MM.1S (cell line): ENCODE measurements at regions not wholly inside any gene's neighbourhood (a gene's known extent, or its start where the extent isn't known, plus 50 kb on each side); places are given as distances from the start of the nearest gene placed in this dataset.

ENCODE experiments used
- EZH2 ChIP-seq: fragments of 300-600 bp; sonication (generic); optimal IDR thresholded peaks from 2 replicates; pipeline ENCODE3; 2017; ENCODE audit warnings: low read depth, mild to moderate bottlenecking, antibody characterized with exemption, low read length, mixed read lengths
- TF ChIP-seq, protein P1 (sequence below): fragments of 300-600 bp; sonication (generic); IDR thresholded peaks from 2 replicates; pipeline ENCODE4 v1.5.1; 2016; ENCODE audit warnings: antibody characterized with exemption, low read length, mixed read lengths

DNA sequence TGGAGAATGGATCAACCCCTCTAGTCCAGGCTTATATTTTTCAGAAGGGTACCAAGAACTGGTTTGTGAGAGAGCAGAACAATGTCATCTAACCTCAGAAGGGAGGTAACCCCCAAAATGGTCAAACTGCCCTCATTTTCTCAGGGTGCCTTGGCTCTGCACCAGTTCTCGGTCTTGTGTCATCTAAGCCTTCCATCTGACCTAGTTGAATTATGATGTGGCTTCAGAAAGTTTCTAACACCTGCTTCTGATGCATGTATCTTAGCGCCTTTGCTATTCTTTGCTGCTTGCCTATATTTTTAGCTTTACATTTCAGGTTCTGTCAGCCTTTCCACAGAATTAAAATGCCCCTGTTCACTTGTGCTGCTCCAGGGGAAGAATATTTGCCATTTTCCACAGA, 91.7 kb upstream of the E2F8 start:
- TF ChIP-seq, protein P1, sequence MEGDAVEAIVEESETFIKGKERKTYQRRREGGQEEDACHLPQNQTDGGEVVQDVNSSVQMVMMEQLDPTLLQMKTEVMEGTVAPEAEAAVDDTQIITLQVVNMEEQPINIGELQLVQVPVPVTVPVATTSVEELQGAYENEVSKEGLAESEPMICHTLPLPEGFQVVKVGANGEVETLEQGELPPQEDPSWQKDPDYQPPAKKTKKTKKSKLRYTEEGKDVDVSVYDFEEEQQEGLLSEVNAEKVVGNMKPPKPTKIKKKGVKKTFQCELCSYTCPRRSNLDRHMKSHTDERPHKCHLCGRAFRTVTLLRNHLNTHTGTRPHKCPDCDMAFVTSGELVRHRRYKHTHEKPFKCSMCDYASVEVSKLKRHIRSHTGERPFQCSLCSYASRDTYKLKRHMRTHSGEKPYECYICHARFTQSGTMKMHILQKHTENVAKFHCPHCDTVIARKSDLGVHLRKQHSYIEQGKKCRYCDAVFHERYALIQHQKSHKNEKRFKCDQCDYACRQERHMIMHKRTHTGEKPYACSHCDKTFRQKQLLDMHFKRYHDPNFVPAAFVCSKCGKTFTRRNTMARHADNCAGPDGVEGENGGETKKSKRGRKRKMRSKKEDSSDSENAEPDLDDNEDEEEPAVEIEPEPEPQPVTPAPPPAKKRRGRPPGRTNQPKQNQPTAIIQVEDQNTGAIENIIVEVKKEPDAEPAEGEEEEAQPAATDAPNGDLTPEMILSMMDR: no peak
- TF ChIP-seq EZH2: no peak
